NCI-H526 treated with DMSO at 0.1 percent for 48 hours (cell line): ENCODE measurements at regions not wholly inside any gene's neighbourhood (a gene's known extent, or its start where the extent isn't known, plus 50 kb on each side); places are given as distances from the start of the nearest gene placed in this dataset.
"Not testable (repeated sequence)": the region's sequence is repeated elsewhere in the genome, so short reads cannot be mapped to it uniquely, and the experiment has no call there.

Experiments used
- DNase-seq: peaks from one replicate; lab custom pipeline; 2025; lab: John Stamatoyannopoulos, UW

DNA sequence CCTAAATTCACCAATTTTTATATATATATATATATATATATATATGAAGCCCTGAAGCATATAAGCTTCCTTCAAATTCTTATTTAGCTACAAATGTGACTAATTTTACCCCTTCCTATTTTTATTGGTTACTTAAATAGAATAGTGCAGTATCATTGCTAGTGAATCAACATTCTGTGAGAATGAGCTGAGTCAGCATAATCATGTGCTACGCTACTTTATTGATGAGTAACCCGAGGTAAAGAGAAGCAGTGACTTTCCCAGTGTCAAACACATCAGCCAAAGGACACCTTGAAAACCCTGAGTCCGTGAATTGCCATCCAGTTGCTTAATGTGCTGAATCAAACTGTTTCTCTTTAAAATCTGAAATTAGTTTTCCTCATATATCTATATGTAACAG lies 546.2 kb downstream of the DMRTA1 start:
- DNase-seq, result no peak

GRCh38 chr9:22997923-22998322 lies 551.3 kb downstream of the DMRTA1 start:
- DNase-seq, result no peak

DNA sequence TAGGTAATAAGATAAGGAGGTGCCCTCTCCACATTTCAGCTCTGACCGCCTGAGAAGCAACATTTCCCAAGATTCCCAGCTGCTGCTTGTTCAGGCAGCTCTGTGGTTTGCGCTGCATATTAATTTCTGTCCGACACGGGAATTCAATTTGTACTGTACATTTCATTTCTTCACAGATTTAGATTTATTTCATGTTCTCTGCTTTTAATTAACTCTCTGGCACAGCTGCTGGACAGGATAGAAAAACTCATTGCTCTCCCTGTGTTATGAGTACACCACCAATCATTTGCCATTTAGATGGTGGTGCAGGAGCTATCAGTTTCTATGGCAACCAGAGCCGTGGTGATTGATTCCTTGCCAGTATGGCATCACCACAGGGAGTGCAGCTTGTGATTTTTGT lies 558.5 kb downstream of the DMRTA1 start:
- no peak for DNase-seq

- DNase-seq, result no peak
Observed at GRCh38 chr9:23006127-23006526, 559.5 kb downstream of the DMRTA1 start.

DNA sequence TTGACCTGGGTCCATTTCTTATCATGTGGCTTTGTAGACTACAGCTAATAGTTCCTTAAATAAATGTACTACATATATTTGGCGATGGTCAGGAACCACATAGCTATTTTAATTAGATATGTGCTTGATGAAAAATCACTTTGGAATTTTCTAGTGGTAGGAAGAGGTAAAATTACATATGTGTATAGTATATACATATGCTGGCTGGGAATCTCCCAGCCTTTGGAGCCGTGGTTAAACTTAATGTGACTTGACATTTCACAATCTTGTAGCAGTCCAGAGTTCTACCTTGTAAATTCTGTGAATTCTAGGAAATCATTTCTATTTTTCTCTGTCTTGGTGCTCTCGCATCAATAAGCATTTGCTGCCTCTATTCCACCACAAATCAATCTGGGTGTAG lies 565.0 kb downstream of the DMRTA1 start:
- no peak for DNase-seq

GRCh38 chr9:23015557-23015956 lies 568.9 kb downstream of the DMRTA1 start:
- DNase-seq, result no peak

- DNase-seq, result no peak
Observed at GRCh38 chr9:23036416-23036815, 589.8 kb downstream of the DMRTA1 start.

GRCh38 chr9:23039402-23039801 lies 592.8 kb downstream of the DMRTA1 start:
- DNase-seq, result no peak

DNA sequence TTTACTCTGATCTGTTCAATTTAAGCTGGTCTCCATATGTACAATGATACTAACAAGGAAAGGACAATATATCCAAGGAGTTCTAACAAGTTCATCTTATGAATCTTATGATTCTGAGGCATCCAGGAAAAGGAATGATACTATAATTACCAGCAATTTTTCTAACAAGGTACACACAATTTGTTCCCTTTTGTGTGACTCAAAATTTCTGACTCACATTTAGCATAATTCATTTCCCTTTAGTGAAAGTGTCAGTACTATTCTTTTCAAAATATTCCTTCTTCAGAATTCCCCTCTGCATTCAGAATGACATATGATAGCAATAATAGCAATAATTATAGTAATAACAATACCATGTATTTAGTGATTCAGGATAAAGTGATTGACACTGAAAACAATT lies 594.8 kb downstream of the DMRTA1 start:
- no peak for DNase-seq

- no peak for DNase-seq
Observed at GRCh38 chr9:23044549-23044948, 597.9 kb downstream of the DMRTA1 start.

GRCh38 chr9:23046026-23046425 lies 599.4 kb downstream of the DMRTA1 start:
- not testable (repeated sequence) for DNase-seq

DNA sequence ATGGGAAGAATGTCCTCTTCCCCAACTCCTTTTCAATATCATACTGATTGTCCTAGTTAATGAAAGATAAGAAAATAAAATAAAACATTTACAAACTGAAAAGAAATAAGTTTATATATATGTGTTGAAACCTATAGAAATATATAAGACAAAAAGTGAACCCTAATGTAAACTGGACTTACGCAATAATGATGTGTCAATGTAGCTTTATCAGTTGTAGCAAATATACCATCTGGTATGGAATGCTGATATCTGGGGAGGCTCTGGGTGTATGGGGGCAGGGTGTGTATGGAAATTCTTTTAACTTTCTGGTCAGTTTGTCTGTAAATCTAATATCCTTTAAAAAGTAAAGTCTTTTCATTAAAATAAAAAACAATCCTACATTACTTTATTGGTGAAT lies 603.9 kb downstream of the DMRTA1 start:
- DNase-seq, result no peak

GRCh38 chr9:23073136-23073535 lies 626.5 kb downstream of the DMRTA1 start:
- no peak for DNase-seq

DNA sequence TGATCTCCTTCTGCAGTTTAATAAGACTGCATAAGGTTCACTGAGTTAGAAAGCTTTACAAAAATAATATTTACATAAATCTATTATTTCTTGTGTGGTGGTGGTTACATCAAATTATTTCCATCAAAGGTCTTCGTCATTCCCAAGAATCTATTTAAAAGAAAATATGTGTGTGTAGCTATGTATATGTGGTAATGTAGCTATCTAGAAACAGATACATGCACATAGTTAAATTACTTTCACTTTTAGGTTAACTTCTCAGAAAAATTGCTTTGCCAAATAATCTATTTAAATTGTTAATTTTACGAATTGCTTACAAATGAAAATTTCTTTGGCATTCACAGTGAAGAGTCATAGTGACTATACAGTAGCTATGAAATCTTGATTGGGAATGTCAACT lies 633.2 kb downstream of the DMRTA1 start:
- no peak for DNase-seq

GRCh38 chr9:23081377-23081776 lies 634.8 kb downstream of the DMRTA1 start:
- DNase-seq, result no peak

- DNase-seq, result peak; percentile 24
Observed at GRCh38 chr9:23088932-23089364, 642.3 kb downstream of the DMRTA1 start.

GRCh38 chr9:23117616-23118015 lies 671.0 kb downstream of the DMRTA1 start:
- no peak for DNase-seq

DNA sequence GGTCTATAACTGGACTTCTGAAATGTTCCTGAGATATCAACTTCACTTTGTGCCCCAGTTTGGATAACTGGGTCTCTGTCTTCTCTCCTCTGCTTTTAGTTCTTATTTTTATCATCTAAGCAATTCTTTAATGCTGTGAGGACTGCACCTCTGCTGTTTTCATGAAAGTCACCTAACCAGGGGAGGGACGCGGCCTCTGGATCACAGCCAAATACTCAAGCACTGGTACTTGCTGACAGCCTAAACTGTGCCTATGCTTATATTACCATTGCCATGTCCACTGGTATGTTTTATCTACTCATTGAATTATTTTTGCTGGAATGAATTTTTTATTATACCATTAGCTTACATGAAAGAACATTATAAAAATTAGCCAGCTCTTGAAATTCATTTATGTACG lies 674.0 kb downstream of the DMRTA1 start:
- no peak for DNase-seq

GRCh38 chr9:23123048-23123632 lies 676.5 kb downstream of the DMRTA1 start:
- peak; percentile 67 for DNase-seq

DNA sequence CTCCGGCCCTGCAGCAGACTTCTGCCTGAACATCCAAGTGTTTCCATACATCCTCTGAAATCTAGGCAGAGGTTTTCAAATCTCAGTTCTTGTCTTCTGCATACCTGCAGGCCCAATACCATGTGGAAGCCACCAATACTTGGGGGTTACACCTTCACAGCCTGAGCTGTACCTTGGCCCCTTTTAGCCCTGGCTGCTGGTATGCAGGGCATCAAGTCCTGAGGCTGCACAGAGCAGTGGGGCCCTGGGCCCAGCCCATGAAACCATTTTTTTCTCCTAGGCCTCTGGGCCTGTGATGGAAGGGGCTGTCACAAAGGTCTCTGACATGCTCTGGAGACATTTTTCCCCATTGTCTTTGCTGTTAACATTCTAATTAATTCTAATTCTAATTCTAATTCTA lies 680.6 kb downstream of the ELAVL2 start:
- no peak for DNase-seq

- no peak for DNase-seq
Observed at GRCh38 chr9:23153058-23153457, 673.0 kb downstream of the ELAVL2 start.

DNA sequence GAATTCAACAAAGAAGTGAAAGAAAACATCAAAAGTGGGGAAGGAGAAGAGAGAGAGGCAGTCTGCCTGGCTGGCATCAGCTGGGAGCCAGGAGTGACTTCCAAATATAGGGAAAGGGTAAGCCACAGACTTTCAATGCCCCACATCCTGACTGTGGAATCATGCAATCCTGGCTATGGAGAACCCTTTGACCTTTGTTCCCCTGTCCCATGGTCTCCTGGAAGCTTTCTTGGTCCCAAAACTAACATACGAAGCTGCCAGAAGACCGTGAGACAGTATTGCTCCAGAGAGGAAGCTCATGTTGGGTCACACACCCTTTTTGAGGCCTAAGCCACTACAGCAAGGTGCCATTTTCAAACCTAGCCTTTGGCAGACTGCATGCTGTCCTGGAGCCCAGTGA lies 665.5 kb downstream of the ELAVL2 start:
- no peak for DNase-seq

GRCh38 chr9:23160952-23161469 lies 665.0 kb downstream of the ELAVL2 start:
- DNase-seq, result no peak

DNA sequence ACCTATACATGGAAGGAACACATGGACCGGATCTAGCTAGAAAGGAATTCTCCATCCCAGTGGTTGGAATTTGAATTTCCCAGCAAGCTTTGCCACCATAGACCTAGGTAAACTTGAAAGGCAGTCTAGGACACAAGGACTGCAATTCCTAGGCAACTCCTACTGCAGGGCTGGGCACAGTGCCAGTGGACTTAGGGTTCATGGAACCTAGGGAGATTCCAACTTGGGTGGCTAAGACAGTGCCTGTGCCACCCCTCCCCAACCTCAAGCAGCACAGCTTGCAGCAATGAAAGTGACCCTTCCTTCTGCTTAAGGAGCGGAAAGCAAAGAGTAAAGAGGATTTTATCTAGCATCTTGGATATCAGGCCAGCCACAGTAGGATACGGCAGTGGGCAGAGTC lies 663.3 kb downstream of the ELAVL2 start:
- no peak for DNase-seq
